Uterus (tissue), 2 donors: ENCODE measurements at regions not wholly inside any gene's neighbourhood (a gene's known extent, or its start where the extent isn't known, plus 50 kb on each side); places are given as distances from the start of the nearest gene placed in this dataset.

ENCODE experiments used
- POLR2A ChIP-seq, 2 donors: fragments of 450-650 bp; IDR thresholded peaks; one replicate each; pipeline ENCODE4 v1.6.1; 2016; ENCODE audit warnings: antibody characterized with exemption in 2 of 2, mild to moderate bottlenecking in 1 of 2, moderate library complexity in 1 of 2
- TF ChIP-seq, protein P1 (sequence below), 4 experiments: fragments of 200-600 bp in 2 of 4; fragments of 450-650 bp in 2 of 4; sonication (generic) in 2 of 4; IDR thresholded peaks; one replicate each; pipeline ENCODE4 v1.5.1; 2016 to 2019; ENCODE audit warnings: antibody characterized with exemption in 4 of 4, mild to moderate bottlenecking in 2 of 4, moderate library complexity in 1 of 4

DNA sequence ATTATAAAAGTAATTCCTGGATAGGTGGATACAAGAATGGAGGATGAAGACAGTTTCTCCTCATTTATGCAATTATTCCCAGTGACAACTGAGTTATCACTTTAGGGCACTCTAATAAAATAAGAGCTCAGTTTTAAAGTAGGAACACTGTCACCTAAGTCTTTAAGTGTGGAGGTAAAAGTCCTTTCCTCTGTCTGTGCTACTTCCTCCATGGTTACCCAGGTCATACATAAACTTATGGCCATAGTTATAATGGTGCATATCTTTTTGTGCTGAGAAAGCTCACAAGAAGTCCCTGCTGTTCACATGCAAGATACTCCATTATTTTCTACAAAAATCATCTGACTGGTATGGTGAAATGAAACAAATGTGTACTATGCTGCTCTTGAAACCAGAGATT is 1093.6 kb downstream of the IGSF11 start:
- TF ChIP-seq, protein P1, sequence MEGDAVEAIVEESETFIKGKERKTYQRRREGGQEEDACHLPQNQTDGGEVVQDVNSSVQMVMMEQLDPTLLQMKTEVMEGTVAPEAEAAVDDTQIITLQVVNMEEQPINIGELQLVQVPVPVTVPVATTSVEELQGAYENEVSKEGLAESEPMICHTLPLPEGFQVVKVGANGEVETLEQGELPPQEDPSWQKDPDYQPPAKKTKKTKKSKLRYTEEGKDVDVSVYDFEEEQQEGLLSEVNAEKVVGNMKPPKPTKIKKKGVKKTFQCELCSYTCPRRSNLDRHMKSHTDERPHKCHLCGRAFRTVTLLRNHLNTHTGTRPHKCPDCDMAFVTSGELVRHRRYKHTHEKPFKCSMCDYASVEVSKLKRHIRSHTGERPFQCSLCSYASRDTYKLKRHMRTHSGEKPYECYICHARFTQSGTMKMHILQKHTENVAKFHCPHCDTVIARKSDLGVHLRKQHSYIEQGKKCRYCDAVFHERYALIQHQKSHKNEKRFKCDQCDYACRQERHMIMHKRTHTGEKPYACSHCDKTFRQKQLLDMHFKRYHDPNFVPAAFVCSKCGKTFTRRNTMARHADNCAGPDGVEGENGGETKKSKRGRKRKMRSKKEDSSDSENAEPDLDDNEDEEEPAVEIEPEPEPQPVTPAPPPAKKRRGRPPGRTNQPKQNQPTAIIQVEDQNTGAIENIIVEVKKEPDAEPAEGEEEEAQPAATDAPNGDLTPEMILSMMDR (IDR thresholded peaks at IDR 0.05), result no peak
- no peak for TF ChIP-seq POLR2A (IDR thresholded peaks at IDR 0.05)
